ENCODE measurements at regions not wholly inside any gene's neighbourhood (a gene's known extent, or its start where the extent isn't known, plus 50 kb on each side); places are given as distances from the start of the nearest gene placed in this dataset.

GRCh38 chr1:98103617-98104285, 182.9 kb upstream of the DPYD start:
- no peak for DNase-seq

GRCh38 chr1:98102345-98103030, 181.7 kb upstream of the DPYD start:
- no peak for DNase-seq

GRCh38 chr1:98101364-98101763, 180.5 kb upstream of the DPYD start:
- DNase-seq = no peak

GRCh38 chr1:98099501-98099900, 178.7 kb upstream of the DPYD start:
- DNase-seq = no peak

- DNase-seq = no peak
Measured at GRCh38 chr1:98098473-98098872, 177.6 kb upstream of the DPYD start.

GRCh38 chr1:98090351-98090750, 169.5 kb upstream of the DPYD start:
- DNase-seq = no peak

GRCh38 chr1:98088381-98088780, 167.5 kb upstream of the DPYD start:
- DNase-seq = no peak

GRCh38 chr1:98086796-98087441, 166.1 kb upstream of the DPYD start:
- DNase-seq = no peak

GRCh38 chr1:98086156-98086555, 165.3 kb upstream of the DPYD start:
- no peak for DNase-seq

- DNase-seq = no peak
Measured at GRCh38 chr1:98084188-98084587, 163.4 kb upstream of the DPYD start.

- no peak for DNase-seq
Measured at GRCh38 chr1:98081944-98082343, 161.1 kb upstream of the DPYD start.

GRCh38 chr1:98078596-98078995, 157.8 kb upstream of the DPYD start:
- no peak for DNase-seq

- DNase-seq = no peak
Measured at GRCh38 chr1:98077691-98078090, 156.9 kb upstream of the DPYD start.

- no peak for DNase-seq
Measured at GRCh38 chr1:98075626-98076025, 154.8 kb upstream of the DPYD start.

GRCh38 chr1:98073823-98074222, 153.0 kb upstream of the DPYD start:
- no peak for DNase-seq

- no peak for DNase-seq
Measured at GRCh38 chr1:98073106-98073505, 152.3 kb upstream of the DPYD start.

- no peak for DNase-seq
Measured at GRCh38 chr1:98072047-98072446, 151.2 kb upstream of the DPYD start.

GRCh38 chr1:98068016-98068415, 147.2 kb upstream of the DPYD start:
- no peak for DNase-seq

- no peak for DNase-seq
Measured at GRCh38 chr1:98066911-98067310, 146.1 kb upstream of the DPYD start.

- DNase-seq = no peak
Measured at GRCh38 chr1:98059620-98060019, 138.8 kb upstream of the DPYD start.

GRCh38 chr1:98058676-98059075, 137.8 kb upstream of the DPYD start:
- no peak for DNase-seq

- no peak for DNase-seq
Measured at GRCh38 chr1:98057236-98057910, 136.5 kb upstream of the DPYD start.

- DNase-seq = no peak
Measured at GRCh38 chr1:98056781-98057180, 135.9 kb upstream of the DPYD start.

GRCh38 chr1:98055457-98055856, 134.6 kb upstream of the DPYD start:
- DNase-seq = no peak
